22Rv1 (cell line): ENCODE measurements at regions not wholly inside any gene's neighbourhood (a gene's known extent, or its start where the extent isn't known, plus 50 kb on each side); places are given as distances from the start of the nearest gene placed in this dataset.

ENCODE experiments used
- CTCF ChIP-seq: fragments of 450-650 bp; IDR thresholded peaks from 2 replicates; pipeline ENCODE4 v1.5.1; 2017; ENCODE audit warnings: mild to moderate bottlenecking
- ZFX ChIP-seq: fragments of 450-650 bp; IDR thresholded peaks from 2 replicates; pipeline ENCODE4 v1.6.1; 2017; ENCODE audit warnings: antibody characterized with exemption, borderline replicate concordance

GRCh38 chr1:184210862-184211261 is 159.3 kb downstream of the TSEN15 start:
- TF ChIP-seq CTCF (no peak), ZFX (no peak)
